ENCODE measurements at regions not wholly inside any gene's neighbourhood (a gene's known extent, or its start where the extent isn't known, plus 50 kb on each side); places are given as distances from the start of the nearest gene placed in this dataset.
"Not testable (repeated sequence)": the region's sequence is repeated elsewhere in the genome, so short reads cannot be mapped to it uniquely, and the experiment has no call there.

DNA sequence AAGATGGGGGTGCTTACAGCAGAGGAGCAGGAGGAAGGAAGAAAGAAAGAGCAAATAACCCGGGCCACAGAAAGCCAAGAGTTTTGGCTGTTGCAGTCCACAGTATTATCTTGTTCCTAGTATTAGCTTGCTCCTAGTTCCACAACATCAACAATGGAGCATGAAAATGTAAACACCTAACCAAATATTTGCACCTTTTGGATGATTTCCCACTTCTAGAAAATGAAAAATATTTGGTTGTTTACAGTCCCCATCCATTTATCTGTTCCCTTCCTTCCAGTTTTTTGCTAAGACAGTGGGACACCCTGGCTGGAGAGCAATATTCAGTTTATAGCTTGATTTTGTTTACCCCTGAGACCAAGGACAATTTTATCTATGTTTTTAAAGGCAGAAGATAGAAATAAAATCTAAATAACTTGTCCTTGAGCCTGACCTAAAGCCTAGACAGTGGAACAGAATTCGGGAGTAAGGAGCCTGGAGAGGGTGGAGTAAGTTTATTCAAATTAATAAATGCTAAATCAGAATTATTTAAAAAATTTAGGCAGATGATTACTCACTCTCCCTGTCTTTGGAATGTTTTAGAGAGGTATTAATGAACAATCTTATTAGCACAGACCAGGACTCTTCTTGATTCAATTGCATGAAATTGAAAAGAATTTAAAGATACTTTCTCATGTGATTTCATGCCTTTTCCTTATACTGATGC lies 51.6 kb downstream of the RESF1 start:
- TF ChIP-seq, protein P1, sequence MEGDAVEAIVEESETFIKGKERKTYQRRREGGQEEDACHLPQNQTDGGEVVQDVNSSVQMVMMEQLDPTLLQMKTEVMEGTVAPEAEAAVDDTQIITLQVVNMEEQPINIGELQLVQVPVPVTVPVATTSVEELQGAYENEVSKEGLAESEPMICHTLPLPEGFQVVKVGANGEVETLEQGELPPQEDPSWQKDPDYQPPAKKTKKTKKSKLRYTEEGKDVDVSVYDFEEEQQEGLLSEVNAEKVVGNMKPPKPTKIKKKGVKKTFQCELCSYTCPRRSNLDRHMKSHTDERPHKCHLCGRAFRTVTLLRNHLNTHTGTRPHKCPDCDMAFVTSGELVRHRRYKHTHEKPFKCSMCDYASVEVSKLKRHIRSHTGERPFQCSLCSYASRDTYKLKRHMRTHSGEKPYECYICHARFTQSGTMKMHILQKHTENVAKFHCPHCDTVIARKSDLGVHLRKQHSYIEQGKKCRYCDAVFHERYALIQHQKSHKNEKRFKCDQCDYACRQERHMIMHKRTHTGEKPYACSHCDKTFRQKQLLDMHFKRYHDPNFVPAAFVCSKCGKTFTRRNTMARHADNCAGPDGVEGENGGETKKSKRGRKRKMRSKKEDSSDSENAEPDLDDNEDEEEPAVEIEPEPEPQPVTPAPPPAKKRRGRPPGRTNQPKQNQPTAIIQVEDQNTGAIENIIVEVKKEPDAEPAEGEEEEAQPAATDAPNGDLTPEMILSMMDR (IDR thresholded peaks at IDR 0.05; ENCODE audit: borderline replicate concordance, control extremely low read depth, extremely low read depth, insufficient read depth, missing control alignments) = no peak
- in situ Hi-C loops (cut with MboI; ENCODE audit: low sequenced_read_pairs, unreplicated experiment) = no loop called here
- DNase-seq (ENCODE audit: low spot score) = no peak

DNA sequence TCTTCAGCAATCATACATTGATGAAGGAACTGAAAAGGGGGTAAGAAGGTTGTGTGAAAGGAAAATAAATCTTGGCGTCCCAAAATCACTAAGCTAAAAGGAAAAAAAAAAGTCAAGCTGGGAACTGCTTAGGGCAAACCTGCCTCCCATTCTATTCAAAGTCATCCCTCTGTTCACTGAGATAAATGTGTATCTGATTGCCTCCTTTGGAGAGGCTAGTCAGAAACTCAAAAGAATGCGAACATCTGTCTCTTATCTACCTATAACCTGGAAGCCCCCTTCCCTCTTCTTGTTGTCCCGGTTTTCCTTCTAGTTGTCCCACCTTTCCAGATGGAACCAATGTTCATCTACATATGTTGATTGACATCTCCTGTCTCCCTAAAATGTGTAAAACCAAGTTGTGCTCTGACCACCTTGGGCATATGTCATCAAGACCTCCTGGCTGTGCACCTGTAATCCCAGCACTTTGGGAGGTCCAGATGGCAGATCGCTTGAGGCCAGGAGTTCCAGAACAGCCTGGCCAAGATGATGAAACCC lies 53.1 kb downstream of the RESF1 start:
- DNase-seq (ENCODE audit: low spot score) = no peak
- in situ Hi-C loops (cut with MboI; ENCODE audit: low sequenced_read_pairs, unreplicated experiment) = no loop called here
- TF ChIP-seq, protein P1 (IDR thresholded peaks at IDR 0.05; ENCODE audit: borderline replicate concordance, control extremely low read depth, extremely low read depth, insufficient read depth, missing control alignments) = no peak

DNA sequence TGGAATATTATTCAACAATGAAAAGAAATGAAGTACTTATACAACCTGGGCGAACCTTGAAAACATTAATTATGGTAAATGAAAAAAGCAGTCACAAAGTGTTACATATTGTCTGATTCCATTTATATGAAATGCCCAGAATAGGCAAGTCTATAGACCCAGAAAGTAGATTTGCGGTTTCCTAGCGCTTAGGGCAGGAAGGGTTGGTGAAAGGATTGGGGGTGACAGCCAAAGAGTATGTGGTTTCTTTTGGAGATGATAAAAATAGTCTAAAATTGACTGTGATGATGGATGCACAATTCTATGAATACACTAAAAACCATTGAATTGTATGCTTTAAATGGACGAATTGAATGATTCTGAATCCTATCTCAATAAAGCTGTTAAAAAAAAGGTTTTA lies 55.8 kb downstream of the RESF1 start:
- in situ Hi-C loops (cut with MboI; ENCODE audit: low sequenced_read_pairs, unreplicated experiment) = no loop called here
- TF ChIP-seq, protein P1 (IDR thresholded peaks at IDR 0.05; ENCODE audit: borderline replicate concordance, control extremely low read depth, extremely low read depth, insufficient read depth, missing control alignments) = no peak
- no peak for DNase-seq (ENCODE audit: low spot score)

DNA sequence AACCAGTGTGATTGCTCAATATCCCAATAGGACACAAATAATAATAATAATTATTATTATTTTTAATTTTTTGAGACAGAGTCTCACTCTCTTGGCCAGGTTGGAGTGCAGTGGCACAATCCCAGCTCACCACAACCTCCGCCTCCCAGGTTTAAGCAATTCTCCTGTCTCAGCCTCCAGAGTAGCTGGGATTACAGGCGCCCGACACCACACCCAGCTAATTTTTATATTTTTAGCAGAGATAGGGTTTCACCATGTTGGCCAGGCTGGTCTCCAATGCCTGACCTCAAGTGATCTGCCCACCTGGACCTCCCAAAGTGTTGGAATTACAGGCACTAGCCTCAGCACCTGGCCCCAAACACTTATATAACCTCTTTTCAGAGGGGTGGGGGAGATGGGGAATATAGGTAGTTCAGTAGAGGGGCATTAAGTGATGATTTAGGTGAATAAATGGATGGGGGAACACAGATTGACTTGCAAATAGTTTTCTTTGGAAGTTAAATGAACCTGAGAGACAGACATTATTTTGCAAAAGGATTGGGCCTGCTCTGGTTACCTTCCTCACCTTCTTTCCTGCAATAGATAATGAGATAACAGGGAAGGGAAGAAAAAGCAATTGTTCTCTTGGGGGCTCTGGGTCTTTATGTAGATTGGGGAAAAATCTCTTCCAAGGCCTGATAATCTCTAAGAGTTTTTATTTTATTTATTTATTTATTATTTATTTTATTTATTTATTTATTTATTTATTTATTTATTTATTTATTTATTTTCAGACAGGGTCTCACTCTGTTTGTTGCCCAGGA lies 57.7 kb downstream of the RESF1 start:
- in situ Hi-C loops (cut with MboI; ENCODE audit: low sequenced_read_pairs, unreplicated experiment) = no loop called here
- no peak for DNase-seq (ENCODE audit: low spot score)

DNA sequence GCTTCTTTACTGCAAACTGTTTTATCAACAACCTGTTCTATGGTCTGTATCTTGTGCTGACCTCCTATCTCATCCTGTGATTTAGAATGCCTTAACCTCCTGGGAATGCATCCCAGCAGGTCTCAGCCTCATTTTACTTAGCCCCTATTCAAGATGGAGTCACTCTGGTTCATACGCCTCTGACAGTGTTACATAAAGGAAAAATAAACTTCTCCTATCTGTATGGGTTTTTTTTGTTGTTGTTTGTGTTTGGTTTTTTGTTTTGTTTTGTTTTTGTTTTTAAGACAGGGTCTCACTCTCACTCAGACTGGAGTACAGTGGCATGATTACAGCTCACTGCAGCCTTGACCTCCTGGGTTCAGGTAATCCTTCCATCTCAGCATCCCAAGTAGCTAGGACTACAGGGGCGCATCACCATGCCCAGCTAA lies 62.1 kb downstream of the RESF1 start:
- DNase-seq (ENCODE audit: low spot score) = no peak
- TF ChIP-seq, protein P1 (IDR thresholded peaks at IDR 0.05; ENCODE audit: borderline replicate concordance, control extremely low read depth, extremely low read depth, insufficient read depth, missing control alignments) = no peak
- in situ Hi-C loops (cut with MboI; ENCODE audit: low sequenced_read_pairs, unreplicated experiment) = no loop called here

More for the DNA sequence above, 57.7 kb downstream of the RESF1 start:
- TF ChIP-seq, protein P1 (IDR thresholded peaks at IDR 0.05; ENCODE audit: borderline replicate concordance, control extremely low read depth, extremely low read depth, insufficient read depth, missing control alignments) = no peak

DNA sequence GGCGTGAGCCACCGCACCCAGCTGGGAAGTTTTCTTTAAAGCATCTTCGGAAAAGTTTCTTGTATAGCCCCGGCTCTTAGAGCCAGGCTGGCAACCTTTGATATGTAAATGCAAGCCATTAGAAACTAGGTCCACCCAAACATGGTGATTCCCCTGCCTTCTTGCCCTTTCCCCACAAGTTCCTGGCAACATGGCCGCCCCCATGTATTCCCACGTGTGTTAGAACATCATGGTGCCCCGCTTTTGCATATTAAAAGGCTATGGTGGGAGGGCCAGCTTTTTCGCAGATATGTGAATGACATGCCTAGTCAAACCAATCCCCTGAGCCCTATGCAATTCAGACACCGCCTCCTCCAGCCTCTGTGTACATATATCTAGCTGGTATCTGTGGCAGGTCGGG lies 63.2 kb downstream of the RESF1 start:
- in situ Hi-C loops (cut with MboI; ENCODE audit: low sequenced_read_pairs, unreplicated experiment); DNase-seq (ENCODE audit: low spot score): not testable (repeated sequence)

DNA sequence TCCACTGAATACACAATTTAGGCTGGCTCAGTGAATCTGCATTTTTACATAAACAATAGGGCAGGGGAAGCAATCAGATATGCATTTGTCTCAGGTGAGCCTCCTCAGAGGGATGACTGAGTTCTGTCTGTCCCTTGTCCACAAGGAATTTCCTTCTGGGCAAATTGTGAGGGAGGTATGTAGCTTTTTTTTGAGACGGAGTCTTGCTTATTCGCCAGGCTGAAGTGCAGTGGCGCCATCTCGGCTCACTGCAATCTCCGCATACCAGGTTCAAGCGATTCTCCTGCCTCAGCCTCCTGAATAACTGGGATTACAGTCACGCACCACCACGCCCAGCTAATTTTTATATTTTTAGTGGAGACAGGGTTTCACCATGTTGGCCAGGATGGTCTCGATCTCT lies 64.6 kb downstream of the RESF1 start:
- DNase-seq (ENCODE audit: low spot score); in situ Hi-C loops (cut with MboI; ENCODE audit: low sequenced_read_pairs, unreplicated experiment): not testable (repeated sequence)
